ENCODE measurements at regions not wholly inside any gene's neighbourhood (a gene's known extent, or its start where the extent isn't known, plus 50 kb on each side); places are given as distances from the start of the nearest gene placed in this dataset.
A peak's percentile ranks its signal among the peaks of the same experiment; 100 is the strongest.
"Not testable (repeated sequence)": the region's sequence is repeated elsewhere in the genome, so short reads cannot be mapped to it uniquely, and the experiment has no call there.

GRCh38 chr5:125049721-125050702 is 303.6 kb upstream of the ZNF608 start:
- no peak for DNase-seq

- DNase-seq, result no peak
Measured at GRCh38 chr5:125050926-125051325, 304.5 kb upstream of the ZNF608 start.

DNA sequence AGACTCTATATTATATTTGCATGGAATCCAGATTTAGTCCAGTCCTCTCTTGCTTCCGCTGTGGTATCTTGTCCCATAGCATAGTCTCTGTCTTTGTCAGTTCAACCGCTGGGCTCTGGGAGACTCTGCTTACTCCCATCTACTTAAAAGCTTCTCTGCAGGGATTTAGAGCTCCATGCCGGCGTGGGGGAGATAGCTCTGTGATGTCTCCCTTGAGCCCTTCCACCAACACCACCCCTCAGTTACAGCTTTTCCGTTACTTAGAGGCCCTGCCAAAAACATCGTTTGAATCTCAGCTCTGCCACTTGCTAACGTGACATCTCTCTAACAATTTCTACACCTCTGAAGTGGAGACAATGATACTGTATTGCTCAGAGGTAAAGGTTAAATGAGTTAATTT is 306.1 kb upstream of the ZNF608 start:
- DNase-seq, result no peak

DNA sequence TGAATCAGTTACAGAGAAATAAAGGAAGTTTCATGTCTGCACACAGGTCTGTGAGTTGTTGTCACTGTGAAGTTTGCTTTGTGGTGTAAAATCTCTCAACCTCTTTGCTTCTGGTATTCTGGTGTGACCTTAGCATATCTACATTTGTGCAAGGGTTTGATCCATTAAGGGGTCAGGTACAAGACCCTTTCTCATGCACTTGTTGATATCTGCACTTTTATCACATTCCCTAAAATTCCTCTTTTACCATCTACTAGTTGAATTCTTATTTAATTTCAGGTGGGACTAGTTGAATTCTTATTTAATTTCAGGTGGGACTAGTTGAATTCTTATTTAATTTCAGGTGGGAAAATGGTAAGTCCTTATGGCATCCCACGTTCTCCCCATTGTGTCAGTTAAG is 306.7 kb upstream of the ZNF608 start:
- DNase-seq, result no peak

- DNase-seq, result no peak
Measured at GRCh38 chr5:125054146-125054545, 307.7 kb upstream of the ZNF608 start.

GRCh38 chr5:125056671-125057485 is 310.4 kb upstream of the ZNF608 start:
- no peak for DNase-seq

GRCh38 chr5:125057912-125058826 is 311.7 kb upstream of the ZNF608 start:
- DNase-seq, result peak; percentile 63

- DNase-seq, result no peak
Measured at GRCh38 chr5:125059255-125060002, 313.0 kb upstream of the ZNF608 start.

DNA sequence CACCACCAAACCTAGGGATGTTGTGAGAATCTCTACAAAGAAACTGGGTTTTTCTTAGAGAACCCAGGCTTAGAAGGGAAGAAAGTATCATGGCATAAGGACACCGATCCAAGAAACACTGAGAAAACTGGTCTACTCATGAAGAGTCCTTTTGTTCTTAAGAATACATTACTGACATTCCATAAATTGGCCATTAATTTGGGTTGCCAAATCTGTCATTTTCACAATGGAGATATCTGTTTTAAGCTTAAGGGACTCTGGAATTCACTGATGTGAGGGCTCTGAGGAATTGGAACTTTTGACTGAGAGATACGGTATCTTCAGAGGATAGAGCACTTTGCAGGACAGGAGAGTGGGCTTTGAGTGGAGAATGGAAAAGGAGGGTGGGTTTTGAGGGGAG is 315.3 kb upstream of the ZNF608 start:
- no peak for DNase-seq

DNA sequence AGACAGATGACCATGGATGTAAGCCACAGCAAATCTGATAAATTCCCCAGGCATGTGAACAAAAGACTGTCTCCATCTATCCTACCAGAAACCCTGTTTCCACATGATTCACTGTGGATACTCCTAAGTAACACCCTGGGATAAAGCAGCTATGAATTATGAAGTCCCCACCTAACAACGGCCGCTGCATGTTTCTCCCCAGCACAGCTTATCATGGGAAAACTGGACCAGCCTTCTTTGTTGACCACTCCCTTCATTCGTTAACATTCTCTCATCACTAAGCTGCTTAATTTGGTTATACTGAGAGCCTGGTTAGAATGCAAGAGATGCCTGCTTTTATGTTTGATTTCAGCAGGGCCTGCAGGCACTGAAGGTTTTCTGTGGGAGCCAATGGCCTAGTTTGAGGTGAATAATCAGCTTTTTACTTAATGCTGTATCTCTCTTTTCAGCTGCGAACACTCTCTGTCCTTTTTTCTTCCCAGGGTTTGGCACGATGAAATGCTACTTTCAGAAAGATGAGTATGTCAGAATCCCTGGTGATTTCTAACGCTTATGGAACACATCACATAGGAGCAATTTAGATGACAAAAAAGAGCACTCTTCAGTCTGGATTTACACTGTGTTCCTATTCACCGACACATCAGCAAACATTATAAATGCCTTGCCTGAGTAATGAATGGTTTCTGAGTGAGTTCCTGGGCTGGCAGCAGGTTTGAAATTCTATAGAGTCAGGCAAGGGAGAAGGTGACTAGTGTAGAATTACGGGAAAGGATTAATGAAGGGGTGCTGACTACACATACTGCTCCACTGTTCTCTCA is 318.4 kb upstream of the ZNF608 start:
- DNase-seq, result no peak

- no peak for DNase-seq
Measured at GRCh38 chr5:125065741-125066140, 319.3 kb upstream of the ZNF608 start.

- DNase-seq, result no peak
Measured at GRCh38 chr5:125070961-125071360, 324.5 kb upstream of the ZNF608 start.

GRCh38 chr5:125073090-125073489 is 326.7 kb upstream of the ZNF608 start:
- DNase-seq, result no peak

DNA sequence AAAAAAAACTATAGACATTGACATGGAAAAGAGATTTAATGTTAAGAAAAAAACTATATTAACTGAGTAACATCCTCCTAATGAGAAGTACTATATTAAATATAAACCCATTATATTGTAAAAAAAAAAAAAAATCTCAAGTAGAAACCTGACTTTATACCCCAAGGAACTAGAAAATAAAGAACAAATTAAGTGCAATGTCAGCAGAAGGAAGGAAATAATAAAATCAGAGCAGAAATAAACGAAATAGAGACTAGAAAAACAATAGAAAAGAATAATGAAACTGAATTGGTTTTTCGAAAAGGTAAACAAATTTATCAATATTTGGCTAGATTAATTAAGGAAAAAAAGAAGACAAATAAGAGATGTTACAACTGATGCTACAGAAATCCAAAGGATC is 329.1 kb upstream of the ZNF608 start:
- DNase-seq, result no peak

DNA sequence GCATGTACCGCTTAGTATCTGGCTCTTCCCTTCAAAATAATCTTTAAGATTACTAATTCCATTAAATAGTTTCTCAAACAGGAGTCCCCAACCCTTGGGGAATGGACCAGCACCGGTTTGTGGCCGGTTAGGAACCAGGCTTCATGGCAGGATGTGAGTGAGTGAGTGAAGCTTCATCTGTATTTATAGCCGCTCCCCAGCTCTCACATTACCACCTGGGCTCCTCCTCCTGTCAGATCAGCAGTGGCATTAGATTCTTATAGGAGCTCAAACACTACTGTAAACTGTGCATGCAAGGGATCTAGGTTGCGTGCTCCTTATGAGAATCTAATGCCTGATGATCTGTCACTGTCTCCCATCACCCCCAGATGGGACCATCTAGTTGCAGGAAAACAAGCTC is 332.6 kb upstream of the ZNF608 start:
- DNase-seq, result not testable (repeated sequence)

GRCh38 chr5:125081101-125081500 is 334.7 kb upstream of the ZNF608 start:
- DNase-seq, result no peak

GRCh38 chr5:125083981-125084380 is 337.5 kb upstream of the ZNF608 start:
- DNase-seq, result peak; percentile 72

DNA sequence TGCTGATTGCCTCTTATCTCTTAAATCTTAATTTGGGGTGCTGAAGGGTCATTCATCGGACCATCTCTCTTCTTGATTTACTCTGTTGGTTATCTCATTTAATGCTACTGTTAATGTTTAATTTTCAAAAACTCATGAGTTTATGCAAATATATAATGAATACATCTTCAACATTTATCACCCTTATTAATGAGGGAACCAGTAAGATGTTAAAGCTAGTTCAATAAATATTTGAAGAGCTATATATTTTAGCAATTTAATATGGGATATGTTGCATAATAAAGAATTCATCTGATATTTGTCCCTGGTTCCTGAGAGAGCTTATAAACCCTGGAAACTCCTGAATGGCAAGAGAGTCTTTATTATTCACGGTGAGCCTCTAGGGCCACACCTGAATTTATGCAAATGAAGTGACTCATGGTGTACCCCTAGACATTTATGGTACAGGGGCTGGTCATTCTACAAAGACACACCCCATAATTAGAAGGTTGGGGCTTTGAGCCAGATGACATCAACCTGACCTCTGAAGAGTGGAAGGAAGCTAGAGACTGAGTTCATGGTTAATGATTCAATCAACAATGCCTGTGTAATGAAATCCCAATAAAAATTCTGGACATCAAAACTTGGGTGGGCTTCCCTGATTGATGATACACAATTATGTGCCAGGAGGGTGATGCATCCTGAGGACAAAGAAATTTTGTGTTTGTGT is 339.5 kb upstream of the ZNF608 start:
- no peak for DNase-seq

- DNase-seq, result no peak
Measured at GRCh38 chr5:125088522-125089105, 342.2 kb upstream of the ZNF608 start.

All from tongue (tissue), 1 donor.